Right cardiac atrium (tissue), 5 donors: ENCODE measurements at regions not wholly inside any gene's neighbourhood (a gene's known extent, or its start where the extent isn't known, plus 50 kb on each side); places are given as distances from the start of the nearest gene placed in this dataset.
A peak's percentile ranks its signal among the peaks of the same experiment; 100 is the strongest.
"Not testable (repeated sequence)": the region's sequence is repeated elsewhere in the genome, so short reads cannot be mapped to it uniquely, and the experiment has no call there.

ENCODE experiments used
- ATAC-seq, 2 donors: fragments of 200-7000 bp; cut with Tn5 transposase; one replicate each; pipeline versions ENCODE4 v1.8.0 to v1.9.1; 2020; ENCODE audit warnings: moderate library complexity in 2 of 2, mild to moderate bottlenecking in 1 of 2
- DNase-seq, 3 donors: peaks; one replicate each; pipeline ENCODE4 v3.0.0-alpha.2; 2020
- H3K27ac ChIP-seq: one replicate; pipeline ENCODE4 v1.5.1; 2013; ENCODE audit warnings: mild to moderate bottlenecking, low read length, control low read depth, moderate library complexity
- H3K27me3 ChIP-seq: one replicate; pipeline ENCODE4 v1.6.1; 2013; ENCODE audit not compliant: control insufficient read depth, insufficient read depth
- H3K4me1 ChIP-seq: one replicate; pipeline ENCODE4 v1.6.1; 2013; ENCODE audit warnings: low read length; ENCODE audit not compliant: control insufficient read depth, insufficient read depth
- H3K4me3 ChIP-seq: one replicate; pipeline ENCODE4 v1.5.1; 2013; ENCODE audit warnings: low read length, control low read depth
- H3K9me3 ChIP-seq: one replicate; pipeline ENCODE4 v1.6.1; 2013; ENCODE audit warnings: low read length; ENCODE audit not compliant: control insufficient read depth
- WGBS: extraction: QIAGEN DNeasy Blood & Tissue Kit; methylation state at CpG from one replicate; pipeline ENCODE4 v1.1.7; 2013; 5-methylcytosine and 5-hydroxymethylcytosine counted together
- intact Hi-C, 4 donors: fragments of 100-400 bp; cut with DNase I; formaldehyde crosslinking; loops; one replicate each; pipeline versions ENCODE4 v1.11.0 to v1.14.0; 2022 to 2023
- donor health status: healthy with polysubstance abuse.
- donor health status: DM: no; HTN: yes; CAD: no.
- donor health status: DM: no; HTN: no; CAD: no.
- donor health status: DM: no; HTN: yes; CAD: no; lungs with severe emphysema.
- donor health status: DM: yes; HTN: yes; CAD: no.

- H3K27ac ChIP-seq = no peak overlapping the region
- H3K27me3 ChIP-seq = no peaks in the 10 kb centered on the region
- no peak overlapping the region for H3K4me3 ChIP-seq
- 38% methylated on average over 4 of the region's 4 CpGs for WGBS
- intact Hi-C loops = loop anchor here in 1 of 4 donors (2.0 kb wide), 1 partner anchor 119 kb away; no protein-coding TSS in a partner anchor
- DNase-seq (no peak), ATAC-seq (no peak)
- no peaks in the 10 kb centered on the region for H3K4me1 ChIP-seq
- no peaks in the 10 kb centered on the region for H3K9me3 ChIP-seq
Measured at GRCh38 chr14:105701456-105702274, 175.3 kb downstream of the TMEM121 start.

- no peak for ATAC-seq
- no peaks in the 10 kb centered on the region for H3K9me3 ChIP-seq
- H3K4me3 ChIP-seq = no peak overlapping the region
- H3K27ac ChIP-seq = no peak overlapping the region
- 59% methylated on average over 2 of the region's 2 CpGs for WGBS
- no peaks in the 10 kb centered on the region for H3K4me1 ChIP-seq
- intact Hi-C loops = no loop called here
- DNase-seq = no peak
- H3K27me3 ChIP-seq = no peaks in the 10 kb centered on the region
Measured at GRCh38 chr14:105702275-105702817, 176.0 kb downstream of the TMEM121 start.

- DNase-seq, H3K27ac ChIP-seq, H3K4me1 ChIP-seq, H3K9me3 ChIP-seq, H3K4me3 ChIP-seq, H3K27me3 ChIP-seq, ATAC-seq, intact Hi-C loops: not testable (repeated sequence)
- WGBS = 52% methylated on average over 6 of the region's 8 CpGs
Measured at GRCh38 chr14:105703044-105703665, 176.8 kb downstream of the TMEM121 start.

GRCh38 chr14:105704091-105704490, 177.7 kb downstream of the TMEM121 start:
- H3K4me1 ChIP-seq, H3K27ac ChIP-seq, H3K4me3 ChIP-seq, ATAC-seq, DNase-seq, H3K27me3 ChIP-seq, H3K9me3 ChIP-seq, intact Hi-C loops: not testable (repeated sequence)
- WGBS = 88% methylated on average over 8 of the region's 10 CpGs

- WGBS = 78% methylated on average over 4 of the region's 10 CpGs
- ATAC-seq, H3K27ac ChIP-seq, H3K4me1 ChIP-seq, DNase-seq, H3K4me3 ChIP-seq, H3K9me3 ChIP-seq, H3K27me3 ChIP-seq, intact Hi-C loops: not testable (repeated sequence)
Measured at GRCh38 chr14:105704492-105704891, 178.1 kb downstream of the TMEM121 start.

- not testable (repeated sequence) for H3K27me3 ChIP-seq, H3K27ac ChIP-seq, H3K4me3 ChIP-seq, H3K9me3 ChIP-seq, DNase-seq, ATAC-seq, H3K4me1 ChIP-seq
- intact Hi-C loops = loop anchor here in 2 of 4 donors (5.0 kb wide), 1 partner anchor 118 kb away; no protein-coding TSS in a partner anchor
- 79% methylated on average over 4 of the region's 4 CpGs for WGBS
Measured at GRCh38 chr14:105705512-105705861, 179.1 kb downstream of the TMEM121 start.

- 56% methylated on average over 12 of the region's 12 CpGs for WGBS
- H3K9me3 ChIP-seq, H3K27me3 ChIP-seq, ATAC-seq, H3K4me1 ChIP-seq, H3K4me3 ChIP-seq, H3K27ac ChIP-seq: not testable (repeated sequence)
- DNase-seq = peak in 1 of 3 donors; percentile 48
- intact Hi-C loops = loop anchor here in 2 of 4 donors (5.0 kb wide), 1 partner anchor 119 kb away; no protein-coding TSS in a partner anchor
Measured at GRCh38 chr14:105705862-105706700, 179.7 kb downstream of the TMEM121 start.

- H3K9me3 ChIP-seq, H3K4me3 ChIP-seq, H3K27ac ChIP-seq, DNase-seq, ATAC-seq, H3K4me1 ChIP-seq, H3K27me3 ChIP-seq: not testable (repeated sequence)
- intact Hi-C loops = loop anchor here in 2 of 4 donors (5.0 kb wide), 1 partner anchor 119 kb away; no protein-coding TSS in a partner anchor
- 72% methylated on average over 6 of the region's 8 CpGs for WGBS
Measured at GRCh38 chr14:105706701-105707019, 180.3 kb downstream of the TMEM121 start.

- DNase-seq = not testable (repeated sequence)
Measured at GRCh38 chr14:105707099-105707498, 180.7 kb downstream of the TMEM121 start.

GRCh38 chr14:105707723-105708151, 181.4 kb downstream of the TMEM121 start:
- not testable (repeated sequence) for H3K9me3 ChIP-seq, H3K4me1 ChIP-seq, ATAC-seq, H3K27me3 ChIP-seq, H3K27ac ChIP-seq, H3K4me3 ChIP-seq
- peak in 1 of 3 donors; percentile 38 for DNase-seq
- WGBS = 89% methylated on average over 18 of the region's 18 CpGs
- intact Hi-C loops = loop anchor here in 2 of 4 donors (5.0 kb wide), 1 partner anchor 120 kb away; no protein-coding TSS in a partner anchor

More at GRCh38 chr14:105707099-105707498, 180.7 kb downstream of the TMEM121 start:
- not testable (repeated sequence) for H3K27ac ChIP-seq, H3K4me3 ChIP-seq, H3K4me1 ChIP-seq, H3K27me3 ChIP-seq, H3K9me3 ChIP-seq
- ATAC-seq = peak in 1 of 2 donors; percentile 19
- WGBS = 94% methylated on average over 22 of the region's 23 CpGs
- intact Hi-C loops = loop anchor here in 2 of 4 donors (5.0 kb wide), 1 partner anchor 120 kb away; no protein-coding TSS in a partner anchor
